Endothelial cell (in vitro differentiated cells): ENCODE measurements at regions not wholly inside any gene's neighbourhood (a gene's known extent, or its start where the extent isn't known, plus 50 kb on each side); places are given as distances from the start of the nearest gene placed in this dataset.

Experiments used
- DNase-seq: peaks from one replicate; pipeline ENCODE4 v3.0.0; 2021; ENCODE audit warnings: low spot score
- H3K27ac Mint-ChIP-seq: one replicate; pipeline ENCODE4 v1.8.0; 2021; ENCODE audit warnings: mixed read lengths, inconsistent platforms; ENCODE audit not compliant: unreplicated experiment
- H3K27me3 Mint-ChIP-seq: one replicate; pipeline ENCODE4 v1.8.0; 2021; ENCODE audit warnings: mild to moderate bottlenecking, moderate library complexity, mixed read lengths, inconsistent platforms; ENCODE audit not compliant: unreplicated experiment
- H3K36me3 Mint-ChIP-seq: one replicate; pipeline ENCODE4 v1.8.0; 2021; ENCODE audit warnings: mild to moderate bottlenecking, low read depth, mixed read lengths, inconsistent platforms; ENCODE audit not compliant: unreplicated experiment
- H3K4me1 Mint-ChIP-seq: one replicate; pipeline ENCODE4 v1.8.0; 2021; ENCODE audit warnings: mild to moderate bottlenecking, mixed read lengths, inconsistent platforms; ENCODE audit not compliant: unreplicated experiment
- H3K4me3 Mint-ChIP-seq: one replicate; pipeline ENCODE4 v1.8.0; 2021; ENCODE audit warnings: mild to moderate bottlenecking, mixed read lengths, inconsistent platforms; ENCODE audit not compliant: unreplicated experiment
- H3K9me3 Mint-ChIP-seq: one replicate; pipeline ENCODE4 v1.8.0; 2021; ENCODE audit warnings: mixed read lengths, inconsistent platforms; ENCODE audit not compliant: unreplicated experiment
- CTCF ChIP-seq: fragments of 200-600 bp; sonication (generic); IDR thresholded peaks from one replicate; pipeline ENCODE4 v1.5.0; 2021; ENCODE audit warnings: antibody characterized with exemption; ENCODE audit not compliant: unreplicated experiment

GRCh38 chr21:41054018-41054578, 113.9 kb upstream of the BACE2 start:
- Mint-ChIP-seq H3K36me3 (no peaks in the 10 kb centered on the region), H3K27me3 (peaks cover 2% of the 10 kb centered on the region), H3K9me3 (no peaks in the 10 kb centered on the region), H3K4me1 (no peaks in the 10 kb centered on the region), H3K4me3 (no peak overlapping the region), H3K27ac (no peak overlapping the region)
- no peak for DNase-seq
- no peak for TF ChIP-seq CTCF

DNA sequence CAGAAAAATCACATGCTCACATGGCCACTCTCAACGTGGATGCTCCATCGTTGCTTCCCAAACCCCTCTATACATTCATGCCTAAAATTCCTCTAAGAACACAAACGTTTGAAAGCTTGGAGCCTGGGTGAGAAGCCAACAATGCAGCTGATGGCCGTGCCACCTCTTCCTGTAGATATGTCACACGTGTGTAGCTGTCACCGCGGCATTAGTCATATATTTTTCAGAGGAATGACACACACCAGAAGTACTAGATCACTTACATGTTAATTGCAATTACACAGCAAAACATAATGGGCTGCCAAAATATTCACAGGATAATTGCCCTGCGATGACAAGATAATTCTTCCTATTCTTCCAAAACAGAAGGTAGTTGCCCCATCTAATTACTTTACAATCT, 112.7 kb upstream of the BACE2 start:
- Mint-ChIP-seq H3K27me3 (peaks cover 2% of the 10 kb centered on the region), H3K9me3 (no peaks in the 10 kb centered on the region), H3K27ac (no peak overlapping the region), H3K4me3 (no peak overlapping the region), H3K4me1 (no peaks in the 10 kb centered on the region), H3K36me3 (no peaks in the 10 kb centered on the region)
- DNase-seq: no peak
- TF ChIP-seq CTCF: no peak

GRCh38 chr21:41059871-41060270, 108.1 kb upstream of the BACE2 start:
- Mint-ChIP-seq H3K9me3 (peaks cover 5% of the 10 kb centered on the region), H3K4me3 (no peak overlapping the region), H3K27me3 (peaks cover 10% of the 10 kb centered on the region), H3K27ac (no peak overlapping the region), H3K36me3 (peaks cover 7% of the 10 kb centered on the region), H3K4me1 (no peaks in the 10 kb centered on the region)
- TF ChIP-seq CTCF: no peak
- no peak for DNase-seq

- Mint-ChIP-seq H3K36me3 (peaks cover 7% of the 10 kb centered on the region), H3K27me3 (peaks cover 8% of the 10 kb centered on the region), H3K9me3 (peaks cover 9% of the 10 kb centered on the region), H3K27ac (no peak overlapping the region), H3K4me1 (no peaks in the 10 kb centered on the region), H3K4me3 (no peak overlapping the region)
- TF ChIP-seq CTCF: no peak
- DNase-seq: no peak
These were observed 106.3 kb upstream of the BACE2 start for GRCh38 chr21:41061701-41062100.

DNA sequence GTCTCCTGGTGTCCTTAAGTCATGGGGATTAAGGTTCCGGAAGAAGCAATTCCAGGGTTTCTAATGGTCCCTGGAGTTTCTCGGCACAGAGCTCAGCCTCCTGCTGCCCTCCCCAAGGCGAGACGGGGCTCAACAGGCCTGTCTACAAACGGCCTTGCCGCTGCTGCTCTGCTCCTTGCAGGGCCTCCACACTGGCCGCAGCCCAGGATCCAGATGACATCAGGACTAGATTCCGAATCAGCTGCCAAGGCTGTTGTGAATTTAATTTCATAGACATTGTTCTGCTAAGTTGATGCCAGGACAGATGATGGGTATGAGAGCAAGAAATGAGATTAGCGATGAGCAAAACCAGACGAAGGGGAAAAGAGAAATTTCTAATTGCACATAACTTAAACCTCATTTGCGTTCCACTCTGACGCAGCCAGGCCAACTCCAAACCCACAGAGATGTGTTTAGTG, 103.6 kb upstream of the BACE2 start:
- Mint-ChIP-seq H3K27ac (no peak overlapping the region), H3K27me3 (peaks cover 14% of the 10 kb centered on the region), H3K4me1 (peaks cover 7% of the 10 kb centered on the region), H3K9me3 (peaks cover 14% of the 10 kb centered on the region), H3K4me3 (no peak overlapping the region), H3K36me3 (peaks cover 7% of the 10 kb centered on the region)
- no peak for DNase-seq
- no peak for TF ChIP-seq CTCF
